T-helper 2 cell treated with Interferon-gamma antibody and Interleukin-4, amounts not matched to agents 100 ng/mL and 5 ng/mL, for 36 hours (primary cell): ENCODE measurements at regions not wholly inside any gene's neighbourhood (a gene's known extent, or its start where the extent isn't known, plus 50 kb on each side); places are given as distances from the start of the nearest gene placed in this dataset.
"Not testable (repeated sequence)": the region's sequence is repeated elsewhere in the genome, so short reads cannot be mapped to it uniquely, and the experiment has no call there.

Source experiments
- intact Hi-C: fragments of 100-400 bp; cut with micrococcal nuclease; formaldehyde crosslinking; loops from one replicate; pipeline ENCODE4 v1.15.1; 2023

DNA sequence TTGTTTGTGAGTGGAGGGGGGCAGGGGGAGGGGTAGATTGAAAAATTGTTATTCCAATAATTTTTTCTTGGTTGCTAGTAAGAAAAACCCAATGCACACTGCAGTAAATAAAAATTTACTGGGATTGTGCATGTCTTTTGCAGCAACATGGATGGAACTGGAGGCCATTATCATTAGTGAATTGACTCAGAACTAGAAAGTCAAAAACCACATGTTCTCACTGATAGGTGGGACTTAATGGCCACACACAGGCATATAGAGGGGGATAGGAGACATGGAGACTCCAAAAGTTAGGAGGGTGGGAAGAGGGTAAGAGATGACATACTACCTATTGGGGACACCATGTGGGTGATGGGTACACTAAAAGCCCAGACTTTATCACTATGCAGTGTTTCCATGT lies 67.2 kb downstream of the BUB3 start:
- intact Hi-C loops, result no loop called here

DNA sequence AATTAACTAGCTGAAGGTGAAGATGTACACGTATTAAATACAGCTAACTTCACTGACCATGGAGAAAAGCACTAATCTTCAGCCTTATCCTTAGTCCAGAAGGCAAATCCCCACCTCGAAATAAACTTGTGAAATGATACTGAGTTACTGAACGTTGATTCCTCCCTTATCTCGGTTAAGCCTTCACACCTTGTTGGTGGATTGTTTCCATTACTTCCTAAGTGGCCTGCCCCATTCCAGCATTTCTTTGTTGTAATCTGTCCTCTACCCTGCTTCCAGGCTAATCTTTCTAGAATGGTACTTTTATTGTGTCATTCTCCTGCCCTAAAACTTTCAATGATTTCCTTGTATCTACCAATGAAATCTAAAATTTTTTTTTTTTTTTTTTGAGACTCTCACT lies 68.6 kb downstream of the BUB3 start:
- intact Hi-C loops, result no loop called here

DNA sequence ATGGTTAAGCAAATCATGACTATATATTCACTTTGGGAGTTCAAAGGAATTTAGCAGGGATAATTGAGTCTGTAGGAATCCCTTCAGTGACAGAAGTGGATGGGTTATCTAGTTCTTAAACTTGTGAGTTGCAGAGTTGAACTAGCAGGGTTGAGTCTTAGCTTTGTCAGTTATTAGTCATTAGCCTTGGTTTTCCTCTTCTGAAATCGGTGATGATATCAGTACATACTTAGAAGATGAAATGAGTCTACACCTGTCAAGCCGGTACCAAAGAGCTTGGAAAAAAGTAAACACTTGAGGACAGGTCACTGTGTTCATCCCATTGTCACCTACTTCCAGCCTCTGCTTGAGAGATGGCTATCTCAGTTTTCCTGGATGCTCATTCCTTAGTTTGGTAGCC lies 73.5 kb downstream of the BUB3 start:
- intact Hi-C loops, result no loop called here

DNA sequence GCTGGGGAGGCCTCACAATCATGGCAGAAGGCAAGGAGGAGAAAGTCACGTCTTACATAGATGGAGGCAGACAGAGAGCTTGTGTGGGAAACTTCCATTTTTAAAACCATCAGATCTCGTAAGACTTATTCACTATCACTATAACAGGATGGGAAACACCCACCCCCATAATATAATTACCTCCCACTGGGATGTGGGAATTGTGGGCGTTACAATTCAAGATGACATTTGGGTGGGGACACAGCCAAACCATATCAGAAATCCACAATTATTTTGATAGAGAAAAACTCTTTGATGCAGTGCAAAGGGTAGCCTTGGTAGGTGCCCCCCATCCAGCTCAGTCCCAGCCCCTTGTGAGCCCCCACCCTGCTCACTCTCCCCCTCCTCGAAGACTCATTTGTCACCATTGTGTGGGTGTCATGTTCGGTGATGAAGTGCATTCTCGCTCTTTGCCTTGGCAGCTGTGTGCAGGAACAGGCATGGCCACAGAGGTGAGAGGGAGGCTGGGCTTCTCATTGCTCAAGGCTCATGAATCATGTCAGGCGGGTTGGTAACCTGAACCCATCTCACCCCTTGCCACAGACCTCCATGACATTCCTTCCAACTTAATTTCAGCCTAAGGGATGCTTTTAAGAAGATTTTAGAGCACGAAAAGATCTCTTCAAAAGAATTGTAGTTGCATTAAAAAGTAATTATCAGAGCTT lies 75.9 kb downstream of the BUB3 start:
- intact Hi-C loops, result no loop called here

DNA sequence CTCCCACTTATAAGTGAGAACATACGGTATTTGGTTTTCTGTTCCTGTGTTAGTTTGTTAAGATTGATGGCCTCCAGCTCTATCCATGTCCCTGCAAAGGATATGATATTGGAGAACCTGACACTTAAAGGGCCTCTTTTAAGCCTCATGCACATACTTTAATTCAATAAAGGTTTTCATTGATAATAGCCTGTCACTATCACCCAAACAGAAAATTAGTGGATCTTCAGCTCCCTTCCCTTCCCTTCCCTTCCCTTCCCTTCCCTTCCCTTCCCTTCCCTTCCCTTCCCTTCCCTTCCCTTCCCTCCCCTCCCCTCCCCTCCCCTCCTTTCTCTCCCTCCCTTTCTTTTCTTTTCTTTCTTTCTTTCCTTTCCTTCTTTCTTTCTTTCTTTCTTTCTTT lies 78.7 kb downstream of the BUB3 start:
- intact Hi-C loops, result not testable (repeated sequence)

DNA sequence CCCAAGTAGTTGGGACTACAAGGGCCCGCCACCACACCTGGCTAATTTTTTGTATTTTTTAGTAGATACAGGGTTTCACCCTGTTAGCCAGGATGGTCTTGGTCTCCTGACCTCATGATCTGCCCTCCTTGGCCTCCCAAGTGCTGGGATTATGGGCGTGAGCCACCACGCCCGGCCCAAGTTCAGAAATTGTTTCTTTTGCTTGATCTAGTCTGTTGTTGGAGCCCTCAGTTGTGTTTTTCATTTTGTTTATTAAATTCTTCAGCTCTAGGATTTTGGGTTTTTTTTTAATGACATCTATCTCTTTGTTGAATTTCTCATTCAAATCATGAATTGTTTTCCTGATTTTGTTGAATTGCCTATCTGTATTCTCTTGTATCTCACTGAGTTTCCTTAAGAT lies 80.8 kb downstream of the BUB3 start:
- intact Hi-C loops, result not testable (repeated sequence)

DNA sequence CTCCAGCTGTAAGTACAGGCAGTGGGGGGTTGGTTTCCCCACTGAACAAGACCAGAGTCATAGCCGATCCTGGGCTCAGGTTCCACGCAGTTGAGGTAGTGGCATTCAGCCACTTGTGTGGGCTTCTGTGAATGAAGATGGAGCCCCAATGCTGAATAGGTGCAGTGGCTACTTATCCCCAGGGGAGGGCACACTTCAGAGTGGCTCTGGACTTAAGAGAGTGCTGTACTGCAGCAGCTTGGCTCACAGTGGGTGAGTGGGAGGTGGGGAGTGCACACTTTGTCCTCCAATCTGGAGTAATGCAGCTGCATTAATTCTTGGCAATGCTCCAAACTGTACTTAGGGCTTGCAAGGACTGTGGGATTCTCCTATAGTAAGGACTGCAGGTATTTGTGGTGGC lies 81.9 kb downstream of the BUB3 start:
- intact Hi-C loops, result no loop called here

DNA sequence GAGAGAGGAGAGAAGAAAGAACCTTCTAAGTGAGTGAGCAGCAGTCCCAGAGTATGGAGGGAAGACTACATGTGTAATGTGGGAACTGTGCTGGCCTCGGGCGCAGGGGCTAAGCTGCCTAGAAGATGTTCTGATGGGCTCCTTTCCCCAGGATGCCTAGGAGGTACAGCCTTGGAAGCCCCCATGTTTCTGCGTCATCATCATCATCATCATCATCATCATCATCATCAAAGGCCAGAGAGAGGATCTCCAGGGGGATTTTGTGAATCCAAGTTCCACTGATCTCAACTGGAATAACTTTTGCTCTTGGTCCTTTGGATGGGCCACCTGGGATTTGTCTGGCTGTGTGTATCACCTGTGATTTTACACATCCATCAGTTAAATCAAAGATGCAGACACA lies 86.0 kb downstream of the BUB3 start:
- intact Hi-C loops, result no loop called here

DNA sequence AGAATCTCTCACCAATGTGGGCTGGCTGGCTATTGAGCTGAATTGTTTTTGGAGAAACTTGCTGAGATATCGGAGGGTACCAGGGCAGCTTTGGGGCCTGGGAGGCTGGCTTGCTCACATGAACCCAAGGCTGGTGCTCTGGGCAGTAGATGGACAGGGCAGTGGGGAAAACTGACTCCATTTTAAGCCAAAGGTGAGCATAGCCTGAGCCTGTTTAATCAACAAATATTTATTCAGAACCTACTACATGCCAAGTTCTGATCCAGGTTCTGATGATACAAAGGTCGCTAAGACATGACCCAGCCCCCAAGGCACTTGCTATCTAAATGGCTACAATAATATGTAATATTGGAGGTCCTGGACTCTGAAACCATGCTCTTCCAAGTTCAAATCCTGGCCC lies 86.6 kb downstream of the BUB3 start:
- intact Hi-C loops, result no loop called here

DNA sequence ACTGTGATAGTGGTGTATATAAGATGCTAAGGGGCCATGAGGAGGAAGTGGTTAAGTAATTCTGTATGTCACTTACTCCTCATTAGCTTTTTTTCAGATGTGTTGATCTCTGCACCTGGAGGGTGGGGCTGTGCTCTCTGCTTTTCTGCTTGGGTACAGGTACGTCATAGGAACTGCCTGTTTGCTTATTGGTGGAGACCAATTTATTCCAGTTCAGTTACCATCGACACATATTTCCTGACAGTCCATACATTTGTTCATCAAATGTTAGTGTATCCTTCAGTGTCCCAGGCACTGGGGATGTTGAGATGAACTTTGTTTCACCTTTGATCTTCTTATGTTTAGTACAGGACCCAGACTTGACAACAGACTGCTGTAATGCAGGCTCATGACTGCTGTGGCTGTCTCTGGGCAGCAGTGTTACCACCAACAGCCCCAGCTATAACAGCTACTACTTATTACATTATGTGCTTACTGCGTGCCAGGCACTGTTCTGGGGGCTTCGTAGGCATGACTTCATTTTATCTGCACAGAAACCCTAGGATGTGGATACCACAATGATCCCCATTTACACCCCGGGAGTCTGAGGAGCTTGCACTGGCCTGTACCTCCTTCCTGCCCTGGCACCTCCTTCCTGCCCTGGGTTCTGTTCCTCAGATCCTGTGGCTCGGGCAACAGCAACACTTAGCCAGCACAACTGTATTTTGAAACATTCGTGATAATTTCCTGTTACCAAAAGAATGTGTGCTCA lies 87.4 kb downstream of the BUB3 start:
- intact Hi-C loops, result loop anchor here (2.0 kb wide), 1 partner anchor 87 kb away; the partner anchor contains the start of gene BUB3

DNA sequence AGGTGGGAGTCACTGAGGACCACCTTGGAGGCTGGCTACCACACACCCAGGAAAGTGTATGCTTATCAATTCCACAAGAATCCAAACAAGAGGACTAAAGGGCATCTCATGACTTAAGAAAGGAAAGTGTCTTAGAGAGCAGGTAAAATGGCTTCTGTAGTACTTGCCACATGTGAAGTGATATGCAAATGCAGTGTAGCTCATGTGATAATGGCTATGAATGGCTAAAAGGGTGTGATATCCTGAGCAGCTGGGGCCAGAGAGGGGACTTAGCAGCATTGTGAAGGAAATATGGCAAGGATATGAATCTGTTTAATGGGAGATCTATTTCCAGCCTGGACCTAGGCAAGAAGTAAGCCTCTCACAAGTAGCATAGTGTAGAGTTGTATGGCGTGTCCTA lies 90.5 kb downstream of the BUB3 start:
- intact Hi-C loops, result no loop called here

DNA sequence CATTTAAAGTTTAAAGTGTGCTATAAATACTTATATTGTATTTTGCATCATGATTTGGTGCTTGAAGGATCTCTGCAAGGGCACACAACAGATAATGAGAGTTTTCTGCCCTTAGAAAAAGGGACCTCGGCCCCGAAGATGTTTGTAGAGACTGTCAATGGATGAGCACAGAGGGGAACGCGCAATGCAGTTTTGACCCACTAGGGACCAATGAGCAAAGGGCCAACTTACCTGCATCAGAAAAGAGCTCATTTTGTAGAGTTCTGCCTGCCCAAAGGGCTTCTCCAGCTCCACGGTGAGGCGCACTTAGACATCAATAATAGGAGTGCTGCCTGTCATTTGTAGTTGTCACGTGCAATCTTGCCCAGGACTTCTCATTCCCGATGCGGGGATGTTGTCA lies 91.1 kb downstream of the BUB3 start:
- intact Hi-C loops, result no loop called here

DNA sequence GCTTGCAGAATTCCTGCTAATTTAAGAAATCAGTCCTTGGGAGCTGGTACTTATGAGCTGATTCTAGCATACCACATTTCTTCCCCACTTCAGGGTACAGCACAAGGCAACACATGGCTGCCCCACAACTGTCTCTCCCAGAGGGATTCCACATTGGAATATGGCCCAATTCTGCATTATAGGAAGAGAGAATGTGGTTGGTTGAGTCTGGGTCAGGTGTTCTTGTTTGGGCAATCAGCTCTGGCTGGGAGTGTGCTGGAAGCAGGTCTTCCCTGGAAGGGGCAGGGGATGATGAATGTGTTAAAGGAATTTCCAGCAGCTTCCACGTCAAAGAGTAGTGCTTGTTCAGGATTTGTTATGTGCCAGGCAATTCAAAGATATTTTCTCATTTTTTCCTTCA lies 95.7 kb downstream of the BUB3 start:
- intact Hi-C loops, result no loop called here

DNA sequence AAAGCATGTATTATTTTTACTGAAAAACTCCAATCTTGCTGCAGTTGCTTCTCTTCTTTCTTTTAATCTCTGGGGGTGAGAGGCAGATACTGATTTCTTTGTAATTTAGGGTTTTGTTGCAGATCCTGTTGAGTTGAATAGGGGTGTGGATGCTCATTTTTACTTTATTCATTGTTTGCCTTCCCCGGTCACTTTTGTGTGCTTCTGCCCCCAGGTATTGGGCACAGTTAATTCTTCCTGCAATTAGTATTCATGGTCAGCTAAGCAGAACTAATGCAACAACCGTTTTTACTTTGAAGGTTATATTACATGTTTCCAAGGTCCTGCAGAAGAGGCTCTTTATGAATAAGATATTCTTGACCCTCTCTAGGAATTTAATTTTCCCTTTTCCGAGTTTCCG lies 96.4 kb downstream of the BUB3 start:
- intact Hi-C loops, result no loop called here

DNA sequence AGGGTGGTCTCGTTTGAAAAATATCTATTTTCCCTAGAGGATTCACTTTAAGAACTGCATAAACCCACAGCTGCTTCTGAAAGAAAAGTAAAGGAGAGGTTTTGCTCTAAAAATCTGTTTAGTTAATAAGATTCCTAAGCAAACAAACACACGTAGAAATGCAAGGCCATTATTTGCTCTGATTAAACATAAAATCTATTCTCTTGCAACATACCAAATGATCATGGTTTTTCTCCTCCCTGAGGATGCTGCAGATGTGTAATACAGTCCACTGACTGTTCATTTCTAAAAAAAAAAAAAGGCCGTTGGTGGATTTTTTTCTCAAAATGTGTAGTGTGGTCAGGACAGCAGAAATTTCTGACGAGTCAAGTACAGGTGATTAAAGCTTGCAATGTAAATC lies 98.6 kb downstream of the BUB3 start:
- intact Hi-C loops, result no loop called here

DNA sequence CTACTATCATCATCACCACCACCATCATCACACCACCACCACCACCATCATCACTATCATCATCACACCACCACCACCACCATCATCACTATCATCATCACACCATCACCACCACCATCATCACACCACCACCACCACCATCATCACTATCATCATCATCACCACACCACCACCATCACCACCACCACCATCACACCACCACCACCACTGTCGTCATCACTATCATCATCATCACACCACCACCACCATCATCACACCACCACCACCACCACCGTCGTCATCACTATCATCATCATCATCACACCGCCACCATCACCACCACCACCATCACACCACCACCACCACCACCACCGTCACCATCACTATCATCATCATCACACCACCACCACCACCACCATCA lies 100.1 kb downstream of the BUB3 start:
- intact Hi-C loops, result not testable (repeated sequence)

DNA sequence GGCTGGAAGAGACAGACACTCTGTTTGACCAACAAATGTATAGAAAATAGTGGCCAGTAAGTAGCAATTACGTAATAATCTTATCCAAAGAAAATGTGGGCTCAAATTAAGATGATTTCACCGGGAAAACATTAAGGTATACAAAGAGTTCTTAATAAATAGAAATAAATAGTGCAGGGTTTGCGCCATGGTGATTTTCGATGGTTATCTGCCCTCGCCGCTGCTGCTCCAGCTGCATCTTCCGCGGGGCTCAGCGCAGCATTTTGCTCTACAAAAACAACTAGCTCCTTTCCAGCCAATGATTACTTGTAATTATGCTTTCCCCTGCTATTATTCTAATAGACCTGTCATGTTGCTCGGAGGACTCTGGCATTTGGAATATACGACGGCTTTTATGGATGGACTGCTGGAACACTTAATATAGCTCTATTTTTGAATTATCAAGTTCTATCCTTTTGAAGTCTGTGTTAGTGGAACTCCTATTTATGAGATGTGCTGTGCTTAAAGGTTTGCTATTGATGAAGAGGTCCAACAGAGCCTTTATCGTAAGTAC lies 103.8 kb downstream of the BUB3 start:
- intact Hi-C loops, result no loop called here

DNA sequence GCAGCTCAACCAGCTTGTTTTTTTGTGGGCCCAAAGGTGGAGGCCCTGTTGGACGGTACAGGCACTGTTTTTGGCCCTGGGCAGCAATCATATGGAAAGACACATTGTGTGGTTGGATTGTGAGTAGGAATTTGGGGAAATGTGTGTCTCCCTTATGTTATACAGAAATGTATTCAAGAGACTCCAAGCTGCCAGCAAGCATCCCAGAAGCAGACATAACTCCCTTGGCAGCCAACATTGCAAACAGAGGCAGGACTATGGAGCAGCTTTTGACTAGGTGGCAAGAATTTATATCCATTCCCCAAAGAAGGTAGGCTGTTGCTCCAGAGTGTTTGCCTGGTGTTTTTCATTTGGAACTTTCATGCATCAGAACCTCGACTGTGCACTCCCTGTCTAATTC lies 104.9 kb downstream of the BUB3 start:
- intact Hi-C loops, result no loop called here

DNA sequence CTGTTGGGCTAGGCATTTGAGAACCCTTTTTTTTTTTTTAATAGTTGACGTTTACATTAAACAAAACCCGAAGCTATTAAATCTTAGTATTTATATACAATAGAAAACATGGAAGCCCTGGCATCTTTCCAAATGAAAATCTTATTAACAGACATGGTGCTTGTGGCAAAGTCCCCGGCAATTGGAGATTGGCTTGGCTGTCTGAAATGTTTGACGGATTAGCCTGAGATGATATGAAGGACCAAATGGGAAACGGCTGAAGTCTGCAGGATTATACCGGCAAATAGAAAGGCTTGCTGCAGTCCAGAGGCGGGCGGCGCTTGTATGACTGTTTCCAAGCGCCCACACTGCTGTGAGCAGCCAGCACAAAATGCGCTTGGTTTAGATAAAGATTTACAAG lies 105.6 kb downstream of the BUB3 start:
- intact Hi-C loops, result no loop called here

DNA sequence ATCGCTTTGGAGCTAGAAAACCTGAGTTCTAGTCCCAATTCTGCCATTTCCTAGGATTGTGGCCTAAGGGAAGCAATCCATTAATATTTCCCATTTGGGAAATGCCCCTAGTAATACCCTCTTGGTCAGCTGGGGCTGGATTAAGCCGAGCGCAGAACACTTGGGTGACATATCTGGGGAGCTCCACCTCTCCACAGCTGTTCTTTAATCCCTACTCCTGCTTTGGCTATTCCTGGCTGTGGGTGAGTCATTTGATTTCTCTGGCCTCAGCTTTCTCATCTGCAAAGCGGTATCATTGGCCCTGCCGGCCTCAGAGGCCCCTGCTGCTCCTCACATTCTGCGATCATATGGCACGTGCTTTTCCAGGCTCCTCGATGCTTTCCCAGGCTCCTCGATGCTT lies 108.3 kb downstream of the BUB3 start:
- intact Hi-C loops, result no loop called here

DNA sequence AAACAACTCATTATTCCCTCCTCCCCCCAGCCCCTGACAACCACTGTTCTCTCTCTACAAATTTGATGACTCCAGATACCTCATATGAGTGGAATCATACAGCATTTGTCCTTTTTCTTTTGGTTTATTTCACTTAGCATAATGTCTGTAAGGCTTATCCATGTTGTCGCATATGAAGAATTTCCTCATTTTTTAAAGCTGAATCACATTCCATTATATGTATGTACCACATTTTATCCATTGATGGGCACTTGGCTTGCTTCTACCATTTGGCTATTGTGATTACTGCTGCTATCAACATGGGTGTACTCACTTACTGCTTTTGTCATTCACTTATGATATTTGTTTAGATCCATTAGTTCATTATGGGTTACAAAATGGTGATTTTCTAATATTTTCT lies 112.8 kb downstream of the BUB3 start:
- intact Hi-C loops, result no loop called here

DNA sequence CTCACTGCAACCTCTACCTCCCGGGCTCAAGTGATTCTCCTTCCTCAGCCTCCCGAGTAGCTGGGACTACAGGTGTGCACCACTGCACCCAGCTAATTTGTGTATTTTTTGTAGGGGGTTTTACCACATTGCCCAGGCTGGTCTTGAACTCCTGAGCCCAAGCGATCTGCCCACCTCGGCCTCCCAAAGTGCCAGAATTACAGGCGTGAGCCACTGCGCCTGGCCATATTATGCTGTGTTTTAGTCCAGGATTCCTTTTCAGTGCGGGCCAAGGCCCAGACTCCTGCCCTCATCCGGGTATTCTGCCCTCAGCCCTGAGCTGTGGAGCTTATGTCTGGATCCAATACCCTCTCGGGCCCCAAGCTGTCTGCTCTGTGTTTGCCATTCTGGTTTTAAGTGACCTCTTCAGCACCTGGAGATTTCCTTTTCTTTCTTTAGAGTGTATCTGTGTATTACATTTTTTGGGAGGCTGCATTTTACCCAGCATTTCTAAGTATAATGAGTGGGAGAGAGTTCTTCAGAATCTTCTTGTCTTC lies 114.9 kb downstream of the BUB3 start:
- intact Hi-C loops, result no loop called here

DNA sequence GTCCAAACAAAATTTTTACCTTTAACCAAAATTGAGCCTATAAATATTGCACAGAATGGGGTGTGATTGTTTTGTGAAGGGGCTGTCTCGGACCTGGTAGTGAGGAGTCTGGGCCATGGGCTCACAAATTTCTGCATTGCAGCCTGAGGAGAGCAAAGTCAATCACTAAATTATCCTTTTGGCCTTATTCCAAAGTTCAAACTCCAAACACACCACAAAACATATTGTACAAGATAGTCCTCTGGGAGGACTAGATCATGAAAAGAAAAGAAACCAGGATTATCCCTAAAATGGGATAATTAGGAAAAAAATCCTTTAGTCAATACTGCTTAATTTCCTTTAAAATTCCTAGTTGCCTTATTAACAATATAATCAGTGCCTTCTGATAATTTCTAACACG lies 115.5 kb downstream of the BUB3 start:
- intact Hi-C loops, result no loop called here
